H9 (cell line): ENCODE measurements at regions not wholly inside any gene's neighbourhood (a gene's known extent, or its start where the extent isn't known, plus 50 kb on each side); places are given as distances from the start of the nearest gene placed in this dataset.

ENCODE experiments used
- DNase-seq: peaks from one replicate; pipeline ENCODE4 v3.0.0-alpha.2; 2017
- H2AFZ ChIP-seq: one replicate; pipeline ENCODE4 v1.6.1; 2013; ENCODE audit warnings: mild to moderate bottlenecking, low read length, control low read depth, moderate library complexity
- H2AK5ac ChIP-seq: 2 replicates; pipeline ENCODE4 v1.6.1; 2013; ENCODE audit warnings: low read length, control low read depth, mixed read lengths; ENCODE audit not compliant: insufficient read length
- H2BK120ac ChIP-seq: one replicate; pipeline ENCODE4 v1.6.1; 2013; ENCODE audit warnings: low read depth, mild to moderate bottlenecking, low read length, control low read depth, inconsistent platforms; ENCODE audit not compliant: poor library complexity, severe bottlenecking
- H2BK12ac ChIP-seq: 2 replicates; pipeline ENCODE4 v1.6.1; 2013; ENCODE audit warnings: low read length, control low read depth, mixed read lengths, low read depth; ENCODE audit not compliant: insufficient read length
- H2BK15ac ChIP-seq: 2 replicates; pipeline ENCODE4 v1.6.1; 2013; ENCODE audit warnings: low read depth, low read length, control low read depth
- H2BK20ac ChIP-seq: one replicate; pipeline ENCODE4 v1.6.1; 2013; ENCODE audit warnings: low read depth, mild to moderate bottlenecking, low read length, control low read depth, inconsistent platforms; ENCODE audit not compliant: poor library complexity, severe bottlenecking
- H2BK5ac ChIP-seq: 2 replicates; pipeline ENCODE4 v1.6.1; 2013; ENCODE audit warnings: low read length, control low read depth, mixed read lengths; ENCODE audit not compliant: insufficient read length
- H3K14ac ChIP-seq: 2 replicates; pipeline ENCODE4 v1.6.1; 2013; ENCODE audit warnings: low read length, control low read depth; ENCODE audit not compliant: insufficient read depth
- H3K18ac ChIP-seq: 2 replicates; pipeline ENCODE4 v1.6.1; 2013; ENCODE audit warnings: low read depth, mild to moderate bottlenecking, mixed read lengths, low read length, control low read depth; ENCODE audit not compliant: insufficient read length
- H3K23ac ChIP-seq: 2 replicates; pipeline ENCODE4 v1.6.1; 2013; ENCODE audit warnings: low read length, control low read depth, mixed read lengths, low read depth; ENCODE audit not compliant: insufficient read length
- H3K23me2 ChIP-seq: 2 replicates; pipeline ENCODE4 v1.6.1; 2013; ENCODE audit warnings: low read depth, mild to moderate bottlenecking, mixed read lengths, low read length, control low read depth; ENCODE audit not compliant: insufficient read length, poor library complexity, severe bottlenecking
- H3K27ac ChIP-seq: 2 replicates; pipeline ENCODE4 v1.5.1; 2013; ENCODE audit warnings: low read length, control low read depth, mixed read lengths, low read depth; ENCODE audit not compliant: insufficient read length
- H3K27me3 ChIP-seq: 2 replicates; pipeline ENCODE4 v1.6.1; 2013; ENCODE audit warnings: low read length, control low read depth, inconsistent platforms; ENCODE audit not compliant: insufficient read depth
- H3K4ac ChIP-seq: 2 replicates; pipeline ENCODE4 v1.6.1; 2013; ENCODE audit warnings: low read depth, mild to moderate bottlenecking, control low read depth, inconsistent platforms, low read length, moderate library complexity
- H3K4me1 ChIP-seq: 2 replicates; pipeline ENCODE4 v1.6.1; 2013; ENCODE audit warnings: low read length, control low read depth, inconsistent platforms; ENCODE audit not compliant: insufficient read depth
- H3K4me2 ChIP-seq: 2 replicates; pipeline ENCODE4 v1.6.1; 2013; ENCODE audit warnings: low read length, control low read depth, mixed read lengths; ENCODE audit not compliant: insufficient read length, insufficient read depth
- H3K56ac ChIP-seq: 2 replicates; pipeline ENCODE4 v1.6.1; 2013; ENCODE audit warnings: low read depth, mild to moderate bottlenecking, mixed read lengths, low read length, control low read depth; ENCODE audit not compliant: insufficient read length
- H3K79me1 ChIP-seq: 2 replicates; pipeline ENCODE4 v1.6.1; 2013; ENCODE audit warnings: low read depth, mild to moderate bottlenecking, moderate library complexity, low read length, control low read depth, inconsistent platforms; ENCODE audit not compliant: insufficient read depth, poor library complexity, severe bottlenecking
- H3K79me2 ChIP-seq: 2 replicates; pipeline ENCODE4 v1.6.1; 2013; ENCODE audit warnings: low read length, control low read depth, inconsistent platforms; ENCODE audit not compliant: insufficient read depth
- H3K9ac ChIP-seq: 2 replicates; pipeline ENCODE4 v1.6.1; 2013; ENCODE audit warnings: low read length, control low read depth, mixed read lengths; ENCODE audit not compliant: insufficient read length; ENCODE audit errors: extremely low read depth
- H3K9me3 ChIP-seq: one replicate; pipeline ENCODE4 v1.6.1; 2013; ENCODE audit warnings: low read depth, low read length, inconsistent platforms; ENCODE audit not compliant: control insufficient read depth
- H3T11ph ChIP-seq: one replicate; pipeline ENCODE4 v1.6.1; 2013; ENCODE audit warnings: mild to moderate bottlenecking, low read length, control low read depth, inconsistent platforms
- H4K20me1 ChIP-seq: one replicate; pipeline ENCODE4 v1.6.1; 2013; ENCODE audit not compliant: control insufficient read depth, insufficient read length, insufficient read depth
- H4K5ac ChIP-seq: 2 replicates; pipeline ENCODE4 v1.6.1; 2013; ENCODE audit warnings: low read depth, mild to moderate bottlenecking, mixed read lengths, low read length, control low read depth; ENCODE audit not compliant: insufficient read length
- H4K8ac ChIP-seq: replicated peaks from 2 replicates; pipeline ENCODE4 v1.6.1; 2013; ENCODE audit warnings: low read length, control low read depth, mixed read lengths, low read depth; ENCODE audit not compliant: insufficient read length
- H4K91ac ChIP-seq: 2 replicates; pipeline ENCODE4 v1.6.1; 2013; ENCODE audit warnings: low read depth, mild to moderate bottlenecking, moderate library complexity, mixed read lengths, low read length, control low read depth; ENCODE audit not compliant: insufficient read length
- H3K27ac Mint-ChIP-seq, 3 experiments: 2 replicates in 2 of 3; 3 replicates in 1 of 3; pipeline ENCODE4 v1.8.0; 2020 to 2021; ENCODE audit warnings: mixed read lengths in 3 of 3, mild to moderate bottlenecking in 1 of 3, moderate library complexity in 1 of 3
- H3K27me3 Mint-ChIP-seq: 2 replicates; pipeline ENCODE4 v1.8.0; 2021; ENCODE audit warnings: low read depth, mild to moderate bottlenecking, moderate library complexity, mixed read lengths
- H3K36me3 Mint-ChIP-seq, 3 experiments: 2 replicates in 2 of 3; 3 replicates in 1 of 3; pipeline ENCODE4 v1.8.0; 2020 to 2021; ENCODE audit warnings: low read depth in 3 of 3, mixed read lengths in 3 of 3; ENCODE audit not compliant: insufficient read depth in 1 of 3
- H3K4me1 Mint-ChIP-seq, 2 experiments: 2 replicates each; pipeline ENCODE4 v1.8.0; 2020; ENCODE audit warnings: mixed read lengths in 2 of 2
- H3K4me3 Mint-ChIP-seq, 2 experiments: 2 replicates in 1 of 2; 3 replicates in 1 of 2; pipeline ENCODE4 v1.8.0; 2020 to 2021; ENCODE audit warnings: mild to moderate bottlenecking in 2 of 2, mixed read lengths in 2 of 2, moderate library complexity in 1 of 2
- H3K9me3 Mint-ChIP-seq, 2 experiments: 2 replicates in 1 of 2; 3 replicates in 1 of 2; pipeline ENCODE4 v1.8.0; 2020; ENCODE audit warnings: mild to moderate bottlenecking in 2 of 2, mixed read lengths in 2 of 2, moderate library complexity in 1 of 2
- WGBS: extraction: QIAGEN DNeasy Blood & Tissue Kit; methylation state at CpG from one replicate; pipeline ENCODE4 v1.1.7; 2013; ENCODE audit warnings: missing lambda C conversion rate, low lambda C conversion rate, mixed read lengths; ENCODE audit not compliant: insufficient read length; ENCODE audit errors: extremely low coverage; 5-methylcytosine and 5-hydroxymethylcytosine counted together
- TF ChIP-seq, protein P1 (sequence below): fragments of 200-600 bp; sonication (generic); conservative IDR thresholded peaks from 3 replicates; pipeline ENCODE4 v1.8.0; 2021; ENCODE audit warnings: antibody characterized with exemption, mild to moderate bottlenecking

DNA sequence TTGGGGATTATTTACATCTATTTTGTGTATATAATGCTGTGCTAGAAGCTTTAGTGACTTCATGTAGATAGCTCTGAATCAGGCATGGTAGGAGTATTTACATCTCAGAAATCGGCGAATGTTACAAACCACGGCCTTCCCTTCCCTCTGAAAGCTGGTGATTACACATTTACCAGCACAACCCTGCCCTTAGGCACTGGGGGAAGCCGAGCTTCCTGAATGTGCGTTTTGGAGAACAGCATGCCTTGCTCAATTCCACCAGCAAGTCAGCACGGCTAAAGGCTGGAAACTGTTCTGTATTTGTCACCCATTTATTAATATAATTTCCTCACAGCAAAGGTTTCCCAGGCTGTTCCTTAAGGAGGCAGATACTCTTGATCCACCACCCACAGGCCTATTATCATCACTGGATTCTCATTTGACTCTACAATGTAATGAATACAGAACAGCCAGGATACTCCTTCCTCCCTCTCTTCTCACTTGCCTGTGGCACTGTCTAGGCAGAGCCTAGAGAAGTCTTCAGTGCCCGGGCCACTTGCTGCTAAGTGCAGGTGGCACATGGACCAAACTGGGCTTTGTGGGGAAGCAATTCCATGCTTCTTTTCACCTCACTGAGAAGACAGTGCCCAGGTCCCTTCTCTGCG, 55.2 kb upstream of the CACNA2D3 start:
- Histone ChIP-seq H2BK15ac (no peak overlapping the region), H3K4me1 (no peaks in the 10 kb centered on the region), H3K27me3 (no peaks in the 10 kb centered on the region), H3K23ac (no peak overlapping the region), H3K14ac (no peak overlapping the region), H2BK120ac (no peak overlapping the region), H2AK5ac (no peak overlapping the region), H3K79me1 (no peaks in the 10 kb centered on the region), H2BK20ac (no peak overlapping the region), H2BK5ac (no peak overlapping the region), H3K23me2 (no peaks in the 10 kb centered on the region), H3T11ph (no peak overlapping the region), H4K5ac (no peak overlapping the region), H2BK12ac (no peak overlapping the region), H3K79me2 (no peaks in the 10 kb centered on the region), H3K4ac (no peak overlapping the region), H3K56ac (no peak overlapping the region), H4K20me1 (no peaks in the 10 kb centered on the region), H3K27ac (no peak overlapping the region), H3K4me2 (no peak overlapping the region), H2AFZ (no peak overlapping the region), H3K9ac (no peak overlapping the region), H3K18ac (no peak overlapping the region), H4K91ac (no peak overlapping the region), H3K9me3 (peaks cover 18% of the 10 kb centered on the region), H4K8ac (no peak overlapping the region)
- no CpG with 5 or more reads among the region's 8 CpGs for WGBS
- no peaks in the 10 kb centered on the region for H3K27me3 Mint-ChIP-seq
- H3K27ac Mint-ChIP-seq, result no peak overlapping the region
- H3K4me3 Mint-ChIP-seq, result no peak overlapping the region
- H3K36me3 Mint-ChIP-seq, result peaks cover 8 to 16% (median 12%) of the 10 kb centered on the region in 3 experiments
- TF ChIP-seq, protein P1, sequence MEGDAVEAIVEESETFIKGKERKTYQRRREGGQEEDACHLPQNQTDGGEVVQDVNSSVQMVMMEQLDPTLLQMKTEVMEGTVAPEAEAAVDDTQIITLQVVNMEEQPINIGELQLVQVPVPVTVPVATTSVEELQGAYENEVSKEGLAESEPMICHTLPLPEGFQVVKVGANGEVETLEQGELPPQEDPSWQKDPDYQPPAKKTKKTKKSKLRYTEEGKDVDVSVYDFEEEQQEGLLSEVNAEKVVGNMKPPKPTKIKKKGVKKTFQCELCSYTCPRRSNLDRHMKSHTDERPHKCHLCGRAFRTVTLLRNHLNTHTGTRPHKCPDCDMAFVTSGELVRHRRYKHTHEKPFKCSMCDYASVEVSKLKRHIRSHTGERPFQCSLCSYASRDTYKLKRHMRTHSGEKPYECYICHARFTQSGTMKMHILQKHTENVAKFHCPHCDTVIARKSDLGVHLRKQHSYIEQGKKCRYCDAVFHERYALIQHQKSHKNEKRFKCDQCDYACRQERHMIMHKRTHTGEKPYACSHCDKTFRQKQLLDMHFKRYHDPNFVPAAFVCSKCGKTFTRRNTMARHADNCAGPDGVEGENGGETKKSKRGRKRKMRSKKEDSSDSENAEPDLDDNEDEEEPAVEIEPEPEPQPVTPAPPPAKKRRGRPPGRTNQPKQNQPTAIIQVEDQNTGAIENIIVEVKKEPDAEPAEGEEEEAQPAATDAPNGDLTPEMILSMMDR, result no peak
- no peak for DNase-seq
- peaks cover 12% of the 10 kb centered on the region in 2 experiments for H3K4me1 Mint-ChIP-seq
- peaks cover 16 to 20% of the 10 kb centered on the region in 2 experiments for H3K9me3 Mint-ChIP-seq
